ENCODE measurements at regions not wholly inside any gene's neighbourhood (a gene's known extent, or its start where the extent isn't known, plus 50 kb on each side); places are given as distances from the start of the nearest gene placed in this dataset.

DNA sequence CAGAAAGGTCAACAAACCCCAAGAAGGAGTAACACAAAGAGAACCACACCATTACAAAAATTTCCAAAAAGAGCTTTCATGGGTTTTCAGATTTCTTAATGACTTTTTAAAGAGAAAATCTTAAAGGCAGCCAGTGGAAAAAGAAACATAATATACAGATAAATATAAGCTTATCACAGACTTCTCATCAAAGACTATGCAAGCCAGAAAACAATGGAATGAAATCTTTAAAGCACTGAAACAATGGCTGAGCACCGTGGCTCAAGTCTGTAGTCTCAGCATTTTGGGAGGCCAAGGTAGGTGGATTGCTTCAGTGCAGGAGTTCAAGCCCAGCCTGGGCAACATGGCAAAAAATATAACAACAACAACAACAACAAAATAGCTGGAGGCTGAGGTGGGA, 237.4 kb downstream of the CYP26B1 start:
- peaks cover 0 to 11% (median 4%) of the 10 kb centered on the region in 3 donors for H3K27me3 Mint-ChIP-seq (ENCODE audit: low read depth in 3 of 3)
- no peaks in the 10 kb centered on the region for H3K4me1 Mint-ChIP-seq
- H3K9me3 Mint-ChIP-seq = peaks cover 0 to 12% (median 5%) of the 10 kb centered on the region in 6 donors
- H3K4me3 Mint-ChIP-seq = no peak overlapping the region
- DNase-seq = no peak
- H3K36me3 Mint-ChIP-seq = peaks cover 0 to 4% (median 0%) of the 10 kb centered on the region in 3 donors
- no peak overlapping the region for H3K27ac Mint-ChIP-seq

DNA sequence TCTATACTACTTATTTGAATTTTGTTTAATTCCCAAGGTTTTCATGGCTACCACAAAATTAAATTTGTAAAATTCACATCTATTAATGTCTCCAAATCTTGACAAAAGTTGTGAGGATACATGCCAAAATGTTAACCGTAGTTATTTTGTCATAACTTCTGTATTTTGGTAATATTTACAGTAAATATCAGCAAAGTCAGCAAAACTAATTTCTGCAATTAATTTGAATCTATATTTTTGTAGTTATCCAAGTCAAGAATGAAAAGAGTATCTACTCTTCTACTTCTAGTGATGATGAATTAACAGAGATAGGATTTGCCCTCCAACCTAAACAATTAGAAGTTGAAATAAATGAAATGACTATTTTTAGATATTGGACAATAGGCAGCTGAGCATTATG, 238.9 kb downstream of the CYP26B1 start:
- no peak for DNase-seq
- peaks cover 0 to 7% (median 4%) of the 10 kb centered on the region in 3 donors for H3K27me3 Mint-ChIP-seq (ENCODE audit: low read depth in 3 of 3)
- H3K4me3 Mint-ChIP-seq = no peak overlapping the region
- H3K27ac Mint-ChIP-seq = no peak overlapping the region
- no peaks in the 10 kb centered on the region for H3K4me1 Mint-ChIP-seq
- peaks cover 0 to 4% (median 0%) of the 10 kb centered on the region in 3 donors for H3K36me3 Mint-ChIP-seq
- peaks cover 0 to 12% (median 5%) of the 10 kb centered on the region in 6 donors for H3K9me3 Mint-ChIP-seq

DNA sequence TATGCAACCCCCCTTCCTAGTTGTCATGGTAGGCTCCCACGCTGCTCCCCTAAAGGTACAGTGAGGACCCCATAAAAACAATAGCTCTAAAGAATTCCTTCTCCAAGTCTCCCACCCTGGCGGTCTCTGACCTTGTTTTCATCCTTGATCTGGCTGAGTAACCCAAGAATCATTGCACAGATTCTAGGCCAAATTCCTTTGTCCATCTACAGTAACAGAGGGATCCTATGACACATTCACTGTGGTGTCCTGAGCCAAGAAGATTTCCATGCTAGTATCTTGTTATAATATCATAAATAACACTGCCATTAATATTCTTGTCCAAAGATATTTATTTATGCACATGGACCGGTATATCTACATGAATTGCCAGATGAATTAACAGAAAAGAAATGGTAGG, 240.2 kb downstream of the CYP26B1 start:
- Mint-ChIP-seq H3K36me3 (peaks cover 0 to 4% (median 0%) of the 10 kb centered on the region in 3 donors), H3K4me3 (no peak overlapping the region), H3K27ac (no peak overlapping the region), H3K27me3 (ENCODE audit: low read depth in 3 of 3) (peaks cover 0 to 7% (median 5%) of the 10 kb centered on the region in 3 donors), H3K9me3 (peaks cover 0 to 12% (median 5%) of the 10 kb centered on the region in 6 donors), H3K4me1 (no peaks in the 10 kb centered on the region)
- no peak for DNase-seq

DNA sequence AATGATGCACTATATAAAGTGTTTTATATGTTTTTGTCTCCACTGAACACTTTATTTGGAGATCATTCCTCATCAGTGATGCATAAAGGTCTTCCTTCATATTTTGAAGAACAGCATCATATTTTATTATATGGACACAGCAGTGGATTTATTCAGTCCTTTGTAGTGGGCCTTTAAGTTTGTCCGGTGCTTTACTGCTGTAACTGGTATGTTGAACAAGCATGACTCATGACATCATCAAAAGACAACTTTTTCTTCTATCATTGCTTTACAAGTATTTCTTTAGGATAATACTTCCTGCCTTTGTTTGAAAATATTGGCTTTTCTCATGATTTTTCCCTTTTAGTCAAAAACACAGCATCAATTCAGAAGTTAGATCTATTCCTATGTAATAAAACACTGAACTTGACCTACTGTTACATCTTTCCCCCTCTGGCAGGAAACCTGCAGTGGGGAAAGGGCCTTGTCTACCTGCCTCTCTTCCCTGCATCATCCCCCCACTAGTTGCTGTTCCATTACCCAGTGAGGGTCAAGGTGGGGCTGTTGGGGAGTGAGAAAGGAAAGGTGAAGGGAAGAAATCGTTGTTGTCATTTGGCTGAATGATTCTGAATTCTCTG, 241.2 kb downstream of the CYP26B1 start:
- peaks cover 0 to 7% (median 5%) of the 10 kb centered on the region in 3 donors for H3K27me3 Mint-ChIP-seq (ENCODE audit: low read depth in 3 of 3)
- peaks cover 0 to 12% (median 5%) of the 10 kb centered on the region in 6 donors for H3K9me3 Mint-ChIP-seq

DNA sequence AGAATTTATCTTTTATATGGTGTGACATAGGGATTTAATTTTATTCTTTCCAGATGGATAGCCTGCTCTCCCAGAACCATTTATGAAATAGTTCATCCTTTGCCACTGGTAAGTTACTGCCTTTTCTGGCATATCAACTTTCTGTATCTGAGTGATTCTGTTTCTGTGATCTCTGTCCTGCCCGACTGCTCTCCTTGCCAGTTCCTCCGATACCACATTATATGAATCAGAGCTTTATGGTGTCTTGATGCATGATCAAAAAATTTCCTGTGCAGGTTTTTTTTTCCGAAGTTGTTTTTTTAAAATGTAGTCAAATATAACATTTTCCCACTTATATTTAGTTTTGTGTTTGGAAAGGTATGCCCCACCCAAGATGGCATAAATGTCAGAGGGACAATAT, 242.5 kb downstream of the CYP26B1 start:
- Mint-ChIP-seq H3K9me3 (peaks cover 0 to 12% (median 4%) of the 10 kb centered on the region in 6 donors), H3K36me3 (peaks cover 0 to 4% (median 0%) of the 10 kb centered on the region in 3 donors), H3K27ac (no peak overlapping the region), H3K4me1 (no peaks in the 10 kb centered on the region), H3K27me3 (ENCODE audit: low read depth in 3 of 3) (peaks cover 2 to 8% (median 7%) of the 10 kb centered on the region in 3 donors), H3K4me3 (no peak overlapping the region)
- no peak for DNase-seq

More for the DNA sequence above, 241.2 kb downstream of the CYP26B1 start:
- Mint-ChIP-seq H3K4me3 (no peak overlapping the region), H3K27ac (no peak overlapping the region), H3K36me3 (peaks cover 0 to 4% (median 0%) of the 10 kb centered on the region in 3 donors), H3K4me1 (no peaks in the 10 kb centered on the region)
- DNase-seq = no peak

DNA sequence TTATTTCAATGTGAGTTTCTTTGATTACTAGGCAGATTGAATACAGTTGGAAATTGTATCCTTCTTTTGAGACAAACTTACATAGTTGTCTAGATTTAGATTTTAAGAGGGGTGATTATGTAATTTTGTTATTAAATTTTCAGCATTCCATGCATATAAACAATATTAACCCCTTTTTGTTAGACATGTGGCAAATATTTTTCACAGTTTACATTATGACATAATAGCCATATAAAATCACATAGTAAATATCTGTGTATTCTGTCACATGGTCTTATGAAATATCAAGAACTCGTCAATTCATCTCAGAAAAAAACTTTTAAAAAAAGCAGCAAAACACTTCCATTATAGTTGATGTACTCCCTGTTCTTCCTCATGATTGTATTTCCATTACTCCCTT, 243.8 kb downstream of the CYP26B1 start:
- Mint-ChIP-seq H3K27me3 (ENCODE audit: low read depth in 3 of 3) (peaks cover 2 to 8% (median 7%) of the 10 kb centered on the region in 3 donors), H3K9me3 (peaks cover 0 to 3% (median 0%) of the 10 kb centered on the region in 6 donors), H3K4me1 (no peaks in the 10 kb centered on the region), H3K36me3 (no peaks in the 10 kb centered on the region), H3K4me3 (no peak overlapping the region), H3K27ac (no peak overlapping the region)
- DNase-seq = no peak

DNA sequence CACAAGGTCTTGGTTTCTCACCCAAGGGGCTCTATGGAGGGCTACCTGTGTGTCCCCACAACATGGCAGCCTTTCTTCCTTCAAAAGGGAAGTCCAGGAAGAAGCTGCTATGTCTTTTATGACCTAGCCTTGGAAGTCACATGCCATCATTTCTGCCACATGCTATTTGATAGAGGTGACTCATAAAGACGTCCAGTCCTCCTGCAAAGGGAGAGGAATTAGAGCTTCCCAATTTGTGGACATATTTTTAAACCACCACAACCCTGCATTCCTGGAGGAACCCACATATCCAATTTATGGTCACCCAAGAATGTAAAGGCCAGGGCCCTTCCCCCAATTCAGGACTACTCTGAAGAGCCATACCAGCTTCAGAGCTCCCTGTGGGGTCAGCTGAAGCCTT, 246.2 kb downstream of the CYP26B1 start:
- no peak overlapping the region for H3K4me3 Mint-ChIP-seq
- peaks cover 5 to 6% (median 5%) of the 10 kb centered on the region in 3 donors for H3K27me3 Mint-ChIP-seq (ENCODE audit: low read depth in 3 of 3)
- no peaks in the 10 kb centered on the region for H3K36me3 Mint-ChIP-seq
- peaks cover 0 to 3% (median 0%) of the 10 kb centered on the region in 6 donors for H3K9me3 Mint-ChIP-seq
- no peak for DNase-seq
- no peaks in the 10 kb centered on the region for H3K4me1 Mint-ChIP-seq
- no peak overlapping the region for H3K27ac Mint-ChIP-seq

DNA sequence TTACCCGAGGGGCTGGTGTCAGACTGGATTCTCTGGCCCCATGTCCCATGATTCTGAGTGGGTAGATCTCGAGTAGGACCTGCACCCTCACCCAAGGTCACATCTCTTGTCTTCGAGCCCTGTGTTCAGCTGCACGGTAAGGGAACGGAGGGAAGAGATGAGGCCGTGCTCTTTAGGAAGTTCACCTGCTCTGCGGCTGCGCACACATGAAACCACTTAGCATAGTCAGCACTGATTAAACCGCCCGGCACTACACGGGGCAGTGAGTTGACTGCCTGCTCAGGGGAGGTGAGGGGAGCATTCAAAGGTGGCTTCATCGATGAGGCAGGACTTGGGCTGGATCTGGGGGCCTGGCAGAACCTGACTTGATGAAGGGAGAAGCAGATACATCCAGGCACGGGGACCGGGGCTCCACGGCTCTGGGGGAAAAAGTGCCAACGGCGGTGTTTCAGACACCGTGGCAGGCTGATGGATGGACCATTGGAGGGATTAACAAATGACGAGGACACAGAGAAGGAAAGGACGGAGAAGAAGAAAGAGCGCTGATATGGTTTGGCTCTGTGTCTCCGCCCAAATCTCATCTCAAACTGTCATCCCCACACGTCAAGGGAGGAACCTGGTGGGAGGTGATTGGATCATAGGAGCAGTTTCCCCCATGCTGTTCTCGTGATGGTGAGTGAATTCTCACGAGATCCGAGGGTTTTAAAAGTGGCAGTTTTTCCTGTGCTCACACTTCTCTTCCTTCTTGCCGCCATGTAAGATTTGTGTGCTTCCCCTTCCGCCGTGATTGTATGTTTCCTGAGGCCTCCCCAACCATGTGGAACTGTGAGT, 248.6 kb downstream of the CYP26B1 start:
- H3K4me3 Mint-ChIP-seq = no peak overlapping the region
- no peak for DNase-seq
- no peaks in the 10 kb centered on the region for H3K36me3 Mint-ChIP-seq
- H3K27ac Mint-ChIP-seq = no peak overlapping the region
- H3K9me3 Mint-ChIP-seq = no peaks in the 10 kb centered on the region
- peaks cover 5 to 6% (median 5%) of the 10 kb centered on the region in 3 donors for H3K27me3 Mint-ChIP-seq (ENCODE audit: low read depth in 3 of 3)
- H3K4me1 Mint-ChIP-seq = no peaks in the 10 kb centered on the region

DNA sequence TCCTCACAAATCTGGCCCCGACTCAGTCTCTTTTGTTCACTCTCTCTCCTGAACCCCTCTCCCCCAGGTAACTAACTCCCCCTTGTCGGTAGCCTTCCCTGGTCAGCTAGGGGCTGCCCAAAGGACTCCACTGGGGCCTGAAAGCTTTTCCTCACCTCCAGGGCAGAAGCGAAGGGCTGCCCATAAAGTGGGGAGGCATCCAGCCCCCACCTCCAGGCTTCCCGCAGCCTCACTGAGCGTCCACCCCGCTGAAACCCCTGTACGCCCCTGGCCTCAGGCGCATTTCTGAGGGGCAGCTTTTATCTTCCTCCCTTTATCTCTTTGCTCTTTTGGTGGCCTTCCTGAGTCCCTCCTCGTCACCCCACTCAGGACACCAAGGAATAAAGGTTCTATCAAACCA, 249.3 kb downstream of the CYP26B1 start:
- no peak overlapping the region for H3K4me3 Mint-ChIP-seq

DNA sequence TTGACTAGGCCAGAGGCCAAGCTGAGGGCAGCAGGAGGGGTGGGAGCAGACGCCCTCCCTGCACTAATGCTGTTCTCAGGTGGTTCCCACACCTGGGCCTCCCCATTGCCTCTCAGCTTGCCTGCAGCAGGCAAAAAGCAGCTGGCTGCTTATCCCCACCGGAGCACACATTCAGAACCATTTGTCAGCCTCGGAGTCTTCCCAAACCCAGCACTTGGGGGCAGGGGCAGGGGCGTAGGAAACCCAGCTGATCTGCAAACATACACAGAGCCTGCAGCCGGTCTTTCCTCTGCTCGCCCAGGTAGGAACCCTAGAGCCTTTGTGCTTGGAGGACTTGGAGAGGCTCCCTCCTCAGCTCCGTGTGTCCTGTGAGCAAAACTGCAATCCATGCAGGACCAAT, 249.8 kb downstream of the CYP26B1 start:
- H3K4me3 Mint-ChIP-seq = no peak overlapping the region
- DNase-seq = no peak
- H3K9me3 Mint-ChIP-seq = no peaks in the 10 kb centered on the region
- H3K27ac Mint-ChIP-seq = no peak overlapping the region
- no peaks in the 10 kb centered on the region for H3K4me1 Mint-ChIP-seq
- H3K27me3 Mint-ChIP-seq (ENCODE audit: low read depth in 3 of 3) = peaks cover 5 to 6% (median 5%) of the 10 kb centered on the region in 3 donors
- H3K36me3 Mint-ChIP-seq = no peaks in the 10 kb centered on the region

More for the DNA sequence above, 249.3 kb downstream of the CYP26B1 start:
- H3K27me3 Mint-ChIP-seq (ENCODE audit: low read depth in 3 of 3) = peaks cover 5 to 6% (median 5%) of the 10 kb centered on the region in 3 donors
- H3K4me1 Mint-ChIP-seq = no peaks in the 10 kb centered on the region
- no peak for DNase-seq
- H3K27ac Mint-ChIP-seq = no peak overlapping the region
- H3K36me3 Mint-ChIP-seq = no peaks in the 10 kb centered on the region
- H3K9me3 Mint-ChIP-seq = no peaks in the 10 kb centered on the region

DNA sequence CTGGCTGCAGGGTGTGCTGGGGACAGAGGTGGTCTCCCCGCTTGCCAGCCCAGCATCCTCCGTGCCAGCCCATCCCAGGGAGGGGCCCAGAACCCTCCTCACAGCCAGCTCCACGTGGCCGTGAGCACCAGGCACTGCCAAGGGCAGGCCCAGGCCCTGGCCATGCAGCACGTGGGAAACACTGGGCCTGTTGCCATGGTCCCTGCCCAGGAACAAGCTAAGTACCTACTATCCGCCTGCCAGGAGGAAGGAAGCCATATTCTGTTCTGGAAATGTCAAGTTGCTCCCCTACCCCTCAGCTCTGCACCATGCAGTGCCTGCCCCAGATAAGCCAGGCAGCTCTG, 250.6 kb downstream of the CYP26B1 start:
- DNase-seq = no peak

DNA sequence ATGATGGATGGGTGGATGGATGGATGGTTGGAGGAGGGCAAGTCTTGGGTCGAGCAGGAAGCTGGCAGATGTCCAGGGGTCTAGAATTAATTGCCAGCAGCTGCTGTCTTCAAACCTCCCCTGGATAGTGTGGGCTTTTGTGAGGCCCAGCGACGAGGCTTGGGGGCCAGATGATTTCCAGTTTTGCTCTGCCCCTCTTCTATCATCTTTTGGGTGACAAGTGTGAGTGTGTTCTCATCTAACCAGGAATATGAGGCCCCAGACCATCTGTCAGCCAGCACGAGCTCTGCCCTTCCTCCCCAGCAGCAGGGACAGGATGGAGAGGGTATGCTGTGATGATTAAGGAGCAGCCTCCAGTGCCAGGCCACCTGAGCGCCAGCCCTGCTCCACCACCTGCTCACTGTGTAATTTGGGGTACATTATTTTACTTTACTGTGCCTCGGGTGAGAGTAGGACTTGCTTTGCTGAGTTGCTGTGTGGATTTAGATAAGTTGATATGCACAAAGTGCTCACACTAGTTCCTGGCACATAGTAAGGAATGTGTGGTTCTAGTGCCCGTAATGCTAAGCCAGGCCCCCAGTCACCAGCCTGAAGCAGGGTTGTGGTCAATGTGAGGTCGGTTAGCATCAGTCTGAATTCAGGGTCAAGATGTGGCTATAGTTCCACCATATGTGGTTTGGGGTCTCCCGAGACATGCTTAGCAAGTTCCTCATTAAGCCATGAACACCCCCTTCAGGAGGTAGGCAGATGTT, 251.1 kb downstream of the CYP26B1 start:
- H3K4me1 Mint-ChIP-seq = no peaks in the 10 kb centered on the region
- H3K27me3 Mint-ChIP-seq (ENCODE audit: low read depth in 3 of 3) = peaks cover 3 to 5% (median 5%) of the 10 kb centered on the region in 3 donors
- no peaks in the 10 kb centered on the region for H3K9me3 Mint-ChIP-seq
- no peaks in the 10 kb centered on the region for H3K36me3 Mint-ChIP-seq
- H3K4me3 Mint-ChIP-seq = no peak overlapping the region
- no peak for DNase-seq
- no peak overlapping the region for H3K27ac Mint-ChIP-seq

More for the DNA sequence above, 250.6 kb downstream of the CYP26B1 start:
- Mint-ChIP-seq H3K27me3 (ENCODE audit: low read depth in 3 of 3) (peaks cover 3 to 5% (median 5%) of the 10 kb centered on the region in 3 donors), H3K4me1 (no peaks in the 10 kb centered on the region), H3K36me3 (no peaks in the 10 kb centered on the region), H3K9me3 (no peaks in the 10 kb centered on the region), H3K4me3 (no peak overlapping the region), H3K27ac (no peak overlapping the region)

DNA sequence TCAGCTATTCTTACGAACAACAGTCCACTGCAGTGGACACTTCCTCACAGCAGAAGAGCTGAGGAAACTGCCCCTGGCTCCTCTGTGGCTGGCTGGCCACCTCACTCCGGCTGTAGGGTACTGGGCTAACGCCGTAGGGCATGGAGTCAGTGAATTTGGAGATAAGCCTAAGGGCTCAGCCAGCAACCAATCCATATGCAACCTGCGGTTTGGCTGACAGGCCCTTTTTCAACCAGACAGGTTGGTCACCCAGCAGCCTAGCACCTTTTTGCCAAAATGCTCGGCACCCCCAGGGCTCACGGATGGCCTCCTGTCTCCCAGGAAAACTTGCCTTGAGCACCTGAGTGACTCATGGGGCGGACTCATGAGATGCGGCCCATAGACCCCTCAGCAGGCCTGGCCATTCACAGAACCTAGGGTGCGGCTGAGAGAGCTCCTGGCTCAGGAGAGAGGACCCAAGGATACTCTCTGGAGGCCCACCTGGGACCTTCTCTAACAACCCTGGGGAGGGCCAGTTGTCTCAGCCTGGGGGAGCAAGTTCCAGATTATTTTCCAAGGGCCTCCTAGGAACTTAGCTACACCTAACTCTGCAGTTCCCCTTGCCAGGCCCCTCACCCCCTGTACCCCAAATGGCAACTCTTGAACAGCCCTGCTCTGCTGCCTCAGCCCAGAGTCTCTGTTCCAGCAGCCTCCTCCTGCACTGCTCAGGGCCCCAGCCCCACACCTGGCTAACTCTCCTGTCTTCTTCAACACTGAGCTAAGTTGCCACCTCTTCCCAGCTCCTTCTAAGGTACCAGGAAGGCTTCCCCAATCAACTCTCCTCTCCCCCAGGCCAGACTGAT, 252.1 kb downstream of the CYP26B1 start:
- DNase-seq = no peak
- H3K4me1 Mint-ChIP-seq = no peaks in the 10 kb centered on the region
- H3K36me3 Mint-ChIP-seq = no peaks in the 10 kb centered on the region
- H3K9me3 Mint-ChIP-seq = no peaks in the 10 kb centered on the region
- peaks cover 2 to 8% (median 4%) of the 10 kb centered on the region in 3 donors for H3K27me3 Mint-ChIP-seq (ENCODE audit: low read depth in 3 of 3)
- H3K27ac Mint-ChIP-seq = no peak overlapping the region
- no peak overlapping the region for H3K4me3 Mint-ChIP-seq
